Ectodermal cell (in vitro differentiated cells): ENCODE measurements at regions not wholly inside any gene's neighbourhood (a gene's known extent, or its start where the extent isn't known, plus 50 kb on each side); places are given as distances from the start of the nearest gene placed in this dataset.
"Not testable (repeated sequence)": the region's sequence is repeated elsewhere in the genome, so short reads cannot be mapped to it uniquely, and the experiment has no call there.

Experiments used
- H3K27ac ChIP-seq: 2 replicates; pipeline ENCODE4 v1.7.0; 2013; ENCODE audit warnings: mild to moderate bottlenecking, low read depth, low read length; ENCODE audit not compliant: insufficient read depth, poor library complexity, severe bottlenecking
- H3K27me3 ChIP-seq: 2 replicates; pipeline ENCODE4 v1.7.0; 2013; ENCODE audit warnings: mild to moderate bottlenecking, low read length; ENCODE audit not compliant: insufficient read depth, control insufficient read depth, poor library complexity, severe bottlenecking
- H3K36me3 ChIP-seq: one replicate; pipeline ENCODE4 v1.7.0; 2013; ENCODE audit warnings: low read length; ENCODE audit not compliant: control insufficient read depth, insufficient read depth
- H3K4me1 ChIP-seq: one replicate; pipeline ENCODE4 v1.7.0; 2013; ENCODE audit warnings: low read length; ENCODE audit not compliant: control insufficient read depth, insufficient read depth
- H3K4me3 ChIP-seq: 2 replicates; pipeline ENCODE4 v1.7.0; 2013; ENCODE audit warnings: low read depth, low read length, control low read depth; ENCODE audit not compliant: insufficient read depth
- H3K9me3 ChIP-seq: 2 replicates; pipeline ENCODE4 v1.7.0; 2013; ENCODE audit warnings: mild to moderate bottlenecking, low read length, moderate library complexity; ENCODE audit not compliant: control insufficient read depth
- WGBS, 2 experiments: methylation state at CpG; one replicate each; pipeline ENCODE4 v1.1.7; 2013; ENCODE audit warnings: missing lambda C conversion rate in 2 of 2; 5-methylcytosine and 5-hydroxymethylcytosine counted together

DNA sequence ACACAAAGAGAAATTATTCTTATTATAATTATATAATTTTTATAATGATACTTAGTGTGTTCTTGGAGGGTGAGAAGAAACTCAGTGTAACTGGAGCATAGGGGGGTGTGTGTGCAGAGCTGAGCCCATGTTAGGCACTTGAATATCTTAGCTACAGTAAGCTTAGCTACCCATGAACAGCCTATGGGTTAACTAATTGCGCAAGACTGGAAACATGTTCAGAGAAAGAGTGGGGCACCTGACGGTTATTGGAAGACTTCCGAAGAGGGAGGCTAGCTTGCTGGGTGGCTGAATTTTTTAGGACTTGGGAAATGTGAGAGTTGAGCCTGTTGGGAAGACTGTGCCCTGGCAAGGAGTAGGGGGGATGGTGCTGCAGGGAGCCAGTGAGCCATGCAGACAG is 229.2 kb downstream of the SLC4A3 start:
- Histone ChIP-seq H3K9me3 (no peaks in the 10 kb centered on the region), H3K27me3 (no peaks in the 10 kb centered on the region), H3K36me3 (no peaks in the 10 kb centered on the region), H3K4me1 (peaks cover 10% of the 10 kb centered on the region), H3K27ac (no peak overlapping the region), H3K4me3 (no peak overlapping the region)
- WGBS, 2 experiments: 93 to 96% methylated on average over 3 of the region's 3 CpGs

DNA sequence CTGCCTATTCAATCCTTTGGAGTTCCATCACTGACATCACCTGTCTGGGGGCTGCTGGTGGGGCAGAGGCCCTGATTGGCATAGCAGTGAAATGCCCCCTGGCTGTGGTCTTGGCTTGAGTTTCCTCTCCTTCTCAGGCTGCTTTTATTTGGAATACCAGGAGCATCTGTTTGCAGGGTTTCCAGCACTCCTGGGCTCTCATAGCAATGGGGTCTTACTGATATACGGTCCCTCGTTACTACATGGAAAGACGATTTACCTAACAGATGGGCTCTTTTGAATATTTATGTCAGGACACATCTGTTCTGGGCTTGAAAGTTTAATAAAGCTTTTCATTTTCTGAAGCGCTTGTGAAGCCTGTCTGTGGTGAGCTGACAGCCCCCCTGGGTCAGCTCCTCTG is 230.3 kb downstream of the SLC4A3 start:
- 91 to 95% methylated on average over 4 of the region's 4 CpGs for WGBS, 2 experiments
- Histone ChIP-seq H3K9me3 (no peaks in the 10 kb centered on the region), H3K4me3 (no peak overlapping the region), H3K27me3 (no peaks in the 10 kb centered on the region), H3K27ac (no peak overlapping the region), H3K4me1 (no peaks in the 10 kb centered on the region), H3K36me3 (no peaks in the 10 kb centered on the region)

DNA sequence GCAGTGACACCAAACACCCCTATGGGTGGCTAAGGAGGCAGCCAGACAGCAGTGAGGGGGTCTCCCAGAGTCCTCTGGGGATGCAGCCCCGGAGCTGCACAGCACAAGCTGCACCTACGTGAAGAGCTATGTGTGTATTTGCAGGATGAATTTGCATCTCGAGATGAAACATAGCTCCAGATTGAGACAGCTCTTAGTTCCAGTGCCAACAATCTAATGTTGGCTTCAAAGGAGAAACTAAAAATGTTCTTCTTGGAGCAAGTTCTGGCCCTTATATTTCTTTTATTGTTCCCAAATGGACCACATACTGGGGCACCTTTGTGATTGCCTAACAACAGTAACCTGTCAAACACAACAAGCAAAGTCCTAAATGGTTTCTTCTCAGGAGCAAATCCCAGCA is 233.9 kb downstream of the SLC4A3 start:
- H3K9me3 ChIP-seq: no peaks in the 10 kb centered on the region
- no peak overlapping the region for H3K4me3 ChIP-seq
- no peaks in the 10 kb centered on the region for H3K27me3 ChIP-seq
- no peaks in the 10 kb centered on the region for H3K4me1 ChIP-seq
- H3K27ac ChIP-seq: no peak overlapping the region
- WGBS, 2 experiments: 81 to 93% methylated on average over 3 of the region's 3 CpGs
- no peaks in the 10 kb centered on the region for H3K36me3 ChIP-seq

DNA sequence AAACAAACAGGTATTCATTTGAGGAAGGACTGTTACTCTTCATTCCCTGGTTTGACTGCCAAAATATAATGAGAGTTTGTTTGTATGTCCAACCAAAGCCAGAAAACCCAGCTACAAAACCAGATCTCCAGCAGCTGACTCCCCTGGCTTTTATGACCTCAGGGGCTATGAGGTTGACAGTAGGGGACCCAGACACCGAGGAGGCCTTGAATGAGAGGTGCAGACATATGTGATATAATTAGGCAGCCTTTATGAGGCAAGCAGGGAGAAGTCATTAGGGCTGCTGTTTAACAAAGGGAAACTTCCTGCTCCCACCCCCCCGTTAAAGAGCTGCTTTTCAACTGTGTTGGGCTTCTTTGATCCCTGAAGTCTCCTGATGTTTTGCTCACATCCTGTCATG is 236.7 kb downstream of the SLC4A3 start:
- Histone ChIP-seq H3K4me1 (no peaks in the 10 kb centered on the region), H3K9me3 (no peaks in the 10 kb centered on the region), H3K27ac (no peak overlapping the region), H3K27me3 (no peaks in the 10 kb centered on the region), H3K36me3 (no peaks in the 10 kb centered on the region), H3K4me3 (no peak overlapping the region)
- 49 to 66% methylated on average over 2 of the region's 2 CpGs for WGBS, 2 experiments

DNA sequence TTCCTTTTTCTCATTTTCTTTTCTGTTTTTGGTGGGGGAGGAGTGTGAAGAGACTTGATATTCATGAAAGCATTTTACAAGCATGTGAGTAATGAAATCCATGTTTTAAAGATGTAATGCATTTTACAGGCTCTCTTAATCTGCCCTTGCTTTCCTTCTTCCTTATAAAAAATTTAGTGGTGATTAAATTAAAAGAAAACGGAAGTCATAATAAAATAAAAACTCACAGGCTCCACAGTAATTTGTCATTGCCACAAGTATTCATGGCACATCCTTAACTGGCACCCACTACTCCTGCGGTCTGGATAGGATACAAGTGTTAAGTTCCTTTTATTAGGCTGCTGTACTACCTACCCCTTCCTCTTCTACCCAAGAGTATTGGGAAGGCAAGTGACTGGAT is 241.2 kb downstream of the SLC4A3 start:
- no peak overlapping the region for H3K27ac ChIP-seq
- no peak overlapping the region for H3K4me3 ChIP-seq
- H3K27me3 ChIP-seq: no peaks in the 10 kb centered on the region
- no peaks in the 10 kb centered on the region for H3K36me3 ChIP-seq
- H3K4me1 ChIP-seq: peaks cover 21% of the 10 kb centered on the region
- WGBS, 2 experiments: 95 to 100% methylated on average over 1 to 2 of the region's 2 CpGs
- no peaks in the 10 kb centered on the region for H3K9me3 ChIP-seq

DNA sequence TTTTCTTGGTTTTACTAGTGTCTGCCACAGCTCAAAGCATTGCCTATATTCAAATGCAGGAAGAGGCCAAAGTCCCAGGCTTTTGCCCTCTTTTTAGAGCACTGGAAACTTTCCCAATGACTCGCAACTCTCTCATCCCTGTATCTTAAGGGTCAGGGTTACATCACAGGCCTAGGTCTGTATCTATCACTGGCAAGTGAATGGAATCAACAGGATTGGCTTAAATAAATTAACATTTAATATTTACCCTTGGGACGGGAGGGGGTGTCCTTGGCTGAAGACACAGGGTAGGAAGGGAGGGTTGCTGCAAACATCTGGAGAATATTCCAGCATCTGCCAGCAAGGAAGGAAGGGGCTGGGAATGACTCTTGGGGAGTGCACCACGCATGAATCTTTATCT is 242.6 kb downstream of the SLC4A3 start:
- H3K27me3 ChIP-seq: no peaks in the 10 kb centered on the region
- H3K27ac ChIP-seq: no peak overlapping the region
- H3K36me3 ChIP-seq: no peaks in the 10 kb centered on the region
- no peaks in the 10 kb centered on the region for H3K9me3 ChIP-seq
- H3K4me3 ChIP-seq: no peak overlapping the region
- H3K4me1 ChIP-seq: peaks cover 21% of the 10 kb centered on the region
- 93 to 94% methylated on average over 3 of the region's 3 CpGs for WGBS, 2 experiments

DNA sequence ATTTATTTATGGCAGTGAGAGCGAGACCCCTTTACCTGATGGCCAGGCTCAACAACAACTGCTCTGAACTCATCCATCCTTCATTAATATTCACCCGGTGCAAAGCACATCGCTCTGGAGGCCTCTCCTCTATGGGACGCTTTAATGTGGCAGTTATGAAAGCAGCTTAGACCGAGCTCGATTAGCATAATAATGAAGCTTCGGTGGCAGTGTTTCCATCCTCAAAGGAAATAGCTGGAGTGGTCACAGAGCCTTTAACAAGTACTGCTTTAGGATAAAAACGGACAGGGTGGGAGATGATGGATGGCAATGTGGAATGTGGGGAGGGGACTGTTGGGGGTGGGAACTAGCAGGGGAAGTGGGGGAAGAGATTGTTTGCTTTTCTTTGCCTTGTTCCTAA is 243.9 kb downstream of the SLC4A3 start:
- H3K36me3 ChIP-seq: no peaks in the 10 kb centered on the region
- no peaks in the 10 kb centered on the region for H3K9me3 ChIP-seq
- H3K4me1 ChIP-seq: peaks cover 21% of the 10 kb centered on the region
- peak overlapping the region; percentile 79 for H3K27ac ChIP-seq
- no peak overlapping the region for H3K4me3 ChIP-seq
- WGBS, 2 experiments: 12 to 13% methylated on average over 8 of the region's 8 CpGs
- no peaks in the 10 kb centered on the region for H3K27me3 ChIP-seq

DNA sequence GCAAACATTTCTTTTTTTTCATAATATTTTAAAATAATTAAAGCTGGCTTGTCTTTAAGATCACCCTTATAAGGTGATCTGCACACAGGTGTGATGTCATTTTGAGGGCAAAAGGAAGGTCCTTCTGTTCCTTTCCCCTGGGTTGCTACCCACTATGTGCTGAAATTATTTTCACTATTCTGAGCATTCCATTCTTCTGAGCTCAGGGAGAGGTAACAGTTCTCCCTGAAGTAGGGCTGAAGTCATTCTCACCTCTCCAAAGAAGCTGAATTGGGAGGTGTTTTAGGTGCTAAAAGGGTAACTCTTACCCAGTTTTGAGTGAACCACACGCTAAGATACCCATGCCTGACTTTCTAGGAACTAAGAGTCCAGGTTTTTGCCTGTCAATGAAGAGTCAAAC is 247.6 kb downstream of the SLC4A3 start:
- Histone ChIP-seq H3K9me3 (no peaks in the 10 kb centered on the region), H3K27ac (no peak overlapping the region), H3K4me3 (no peak overlapping the region), H3K27me3 (no peaks in the 10 kb centered on the region), H3K36me3 (no peaks in the 10 kb centered on the region), H3K4me1 (peaks cover 21% of the 10 kb centered on the region)
- 95 to 100% methylated on average over 1 of the region's 1 CpG for WGBS, 2 experiments

DNA sequence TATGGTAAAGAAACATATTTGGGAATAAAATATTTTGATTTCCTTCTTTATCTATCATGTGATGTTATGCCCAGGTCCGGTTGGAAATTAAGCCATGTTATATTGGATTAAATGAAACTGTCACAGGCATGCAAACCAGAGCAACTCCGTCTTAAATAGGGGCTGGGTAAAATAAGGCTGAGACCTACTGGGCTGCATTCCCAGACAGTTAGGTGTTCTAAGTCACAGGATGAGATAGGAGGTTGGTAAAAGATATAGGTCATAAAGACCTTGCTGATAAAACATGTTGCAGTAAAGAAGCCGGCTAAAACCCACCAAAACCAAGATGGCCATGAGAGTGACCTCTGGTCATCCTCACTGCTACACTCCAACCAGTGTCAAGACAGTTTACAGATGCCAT is 248.6 kb downstream of the SLC4A3 start:
- not testable (repeated sequence) for H3K27me3 ChIP-seq, H3K4me3 ChIP-seq, H3K9me3 ChIP-seq, H3K36me3 ChIP-seq, H3K27ac ChIP-seq
- WGBS, 2 experiments: 63 to 64% methylated on average over 3 of the region's 3 CpGs
- peaks cover 15% of the 10 kb centered on the region for H3K4me1 ChIP-seq

DNA sequence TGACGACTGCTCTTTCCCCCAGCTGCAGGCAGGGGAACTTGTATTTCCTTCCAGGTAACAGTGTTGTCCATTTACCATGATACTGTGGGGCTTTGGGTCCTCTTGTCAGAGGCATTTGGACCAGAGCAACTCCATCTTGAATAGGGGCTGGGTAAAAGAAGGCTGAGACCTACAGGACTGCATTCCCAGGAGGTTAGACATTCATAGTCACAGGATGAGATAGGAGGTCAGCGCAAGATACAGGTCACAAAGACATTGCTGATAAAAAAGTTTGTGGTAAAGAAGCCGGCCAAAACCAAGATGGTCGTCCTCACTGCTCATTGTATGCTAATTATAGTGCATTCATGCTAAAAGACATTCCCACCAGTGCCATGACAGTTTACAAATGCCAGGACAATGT is 249.5 kb downstream of the SLC4A3 start:
- WGBS, 2 experiments: 81 to 84% methylated on average over 4 of the region's 4 CpGs
- peaks cover 6% of the 10 kb centered on the region for H3K4me1 ChIP-seq
- H3K27ac ChIP-seq: no peak overlapping the region
- no peaks in the 10 kb centered on the region for H3K9me3 ChIP-seq
- H3K36me3 ChIP-seq: no peaks in the 10 kb centered on the region
- no peak overlapping the region for H3K4me3 ChIP-seq
- H3K27me3 ChIP-seq: no peaks in the 10 kb centered on the region

DNA sequence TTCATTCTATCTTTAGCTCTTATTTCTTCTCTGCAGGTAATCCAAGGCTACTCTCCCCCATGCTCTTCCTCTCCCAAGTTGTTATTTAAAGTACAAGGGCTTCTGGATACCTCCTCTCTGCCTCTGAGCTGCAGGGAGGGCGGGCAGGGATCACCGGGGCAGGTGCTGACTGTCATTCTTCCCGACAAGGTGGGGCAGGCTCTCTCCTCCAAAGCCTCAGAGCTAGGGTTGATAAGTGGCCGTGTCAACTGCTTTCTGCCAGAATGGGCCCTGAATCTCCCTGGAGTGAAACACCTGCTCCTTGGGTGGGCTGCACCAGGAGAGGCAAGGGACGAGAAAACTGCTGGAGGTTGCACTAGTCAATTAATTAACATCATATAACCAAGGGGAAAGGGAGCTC is 250.3 kb downstream of the SLC4A3 start:
- no peaks in the 10 kb centered on the region for H3K9me3 ChIP-seq
- H3K36me3 ChIP-seq: no peaks in the 10 kb centered on the region
- no peaks in the 10 kb centered on the region for H3K4me1 ChIP-seq
- no peak overlapping the region for H3K4me3 ChIP-seq
- H3K27ac ChIP-seq: no peak overlapping the region
- WGBS, 2 experiments: 82% methylated on average over 4 to 5 of the region's 5 CpGs
- H3K27me3 ChIP-seq: no peaks in the 10 kb centered on the region
